HG02973 (cell line): ENCODE measurements at regions not wholly inside any gene's neighbourhood (a gene's known extent, or its start where the extent isn't known, plus 50 kb on each side); places are given as distances from the start of the nearest gene placed in this dataset.
"Not testable (repeated sequence)": the region's sequence is repeated elsewhere in the genome, so short reads cannot be mapped to it uniquely, and the experiment has no call there.

Source experiments
- ATAC-seq: cut with Tn5 transposase; IDR thresholded peaks from one replicate; pipeline ENCODE4 v1.9.1; 2021; ENCODE audit warnings: moderate library complexity; ENCODE audit not compliant: unreplicated experiment

DNA sequence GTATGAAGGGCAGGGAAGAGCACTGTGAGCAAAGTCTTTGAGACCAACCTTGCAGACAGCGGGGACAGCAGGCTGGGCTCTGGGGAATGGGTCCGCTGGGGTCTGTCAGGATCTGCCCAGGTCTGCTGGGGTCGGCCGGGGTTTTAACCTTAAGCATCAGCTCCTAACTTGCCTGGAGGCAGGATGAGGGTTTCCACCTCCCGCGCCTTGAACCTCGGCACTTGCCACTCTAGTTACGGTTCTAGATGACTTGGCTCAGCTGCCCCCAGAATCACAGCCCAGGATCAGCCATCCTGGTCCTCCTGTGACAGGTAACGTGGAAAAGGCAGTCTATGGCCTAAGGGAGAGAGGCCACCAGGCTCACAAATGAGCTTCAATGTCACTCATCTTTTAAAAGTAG lies 50.4 kb upstream of the CACUL1 start:
- no peak for ATAC-seq

DNA sequence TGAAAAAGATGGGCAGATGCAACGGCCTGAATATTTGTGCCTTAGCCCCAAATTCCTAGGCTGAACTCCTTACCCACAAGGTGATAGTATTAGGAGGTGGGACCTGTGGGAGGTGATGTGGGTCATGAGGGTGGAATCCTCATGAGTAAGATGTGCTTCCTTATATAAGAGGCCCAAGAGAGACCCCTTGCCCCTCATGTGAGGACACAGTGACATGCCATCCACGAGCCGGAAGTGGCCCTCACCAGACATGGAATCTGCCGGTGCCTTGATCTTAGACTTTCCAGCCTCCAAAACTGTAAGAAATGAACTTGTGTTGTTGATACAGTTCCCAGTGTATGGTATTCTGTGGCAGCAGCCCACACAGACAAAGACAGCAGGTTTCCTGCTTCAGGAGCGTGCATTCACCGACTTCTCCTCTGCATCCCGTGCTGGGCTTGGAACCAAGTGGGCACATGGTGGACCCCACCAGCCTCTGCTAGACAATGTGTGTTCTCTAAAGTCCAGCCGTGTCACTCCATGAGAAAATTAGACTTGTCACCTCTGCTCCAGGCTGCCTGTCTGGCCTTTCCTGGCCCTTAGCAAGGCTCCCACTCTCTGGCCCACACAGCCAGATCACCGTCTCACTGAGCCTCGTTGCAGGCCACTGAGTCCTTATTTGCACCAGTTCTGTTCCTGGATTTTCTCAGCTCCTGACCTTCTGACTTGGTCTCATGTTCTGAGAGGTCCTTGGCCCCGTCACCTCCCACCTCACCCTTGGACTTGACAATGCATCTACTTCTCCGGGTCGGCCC lies 52.9 kb upstream of the CACUL1 start:
- ATAC-seq, result no peak

DNA sequence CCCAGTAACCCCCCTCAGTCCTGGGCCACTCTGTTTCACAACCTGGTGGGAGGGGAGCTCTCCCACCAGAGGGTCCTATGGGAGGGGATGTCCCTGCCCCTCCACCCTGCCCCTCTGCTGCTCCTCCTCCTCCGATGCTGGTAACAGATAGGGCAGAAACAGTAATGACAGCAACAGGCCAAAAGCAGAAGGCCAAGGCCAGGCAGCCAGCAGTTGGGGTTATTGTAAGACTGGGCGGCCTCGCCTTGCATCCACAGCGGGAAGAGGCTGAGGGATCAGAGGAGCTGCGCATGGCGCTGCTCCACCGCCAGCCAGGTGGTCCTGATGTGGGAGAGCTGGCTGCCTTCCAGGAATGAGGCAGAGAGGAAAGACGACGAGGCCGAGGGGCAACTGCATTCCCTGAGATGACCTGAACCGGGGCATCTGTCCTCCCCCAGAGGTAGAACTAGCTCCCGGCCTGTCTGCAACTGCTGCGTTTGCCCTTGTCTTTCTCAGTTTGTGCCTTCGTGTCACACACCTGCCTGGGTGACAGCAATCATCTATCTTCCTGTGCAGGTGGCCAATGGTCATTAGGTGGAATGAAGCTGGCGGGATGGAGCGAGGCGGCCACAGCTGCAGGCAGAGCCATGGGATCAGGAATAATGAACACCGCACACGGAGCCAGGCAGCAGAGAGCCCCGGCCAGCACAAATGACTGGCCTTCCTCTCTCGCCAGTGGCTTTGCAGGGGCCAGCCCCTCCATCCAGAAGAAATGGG lies 54.0 kb upstream of the CACUL1 start:
- ATAC-seq, result no peak

DNA sequence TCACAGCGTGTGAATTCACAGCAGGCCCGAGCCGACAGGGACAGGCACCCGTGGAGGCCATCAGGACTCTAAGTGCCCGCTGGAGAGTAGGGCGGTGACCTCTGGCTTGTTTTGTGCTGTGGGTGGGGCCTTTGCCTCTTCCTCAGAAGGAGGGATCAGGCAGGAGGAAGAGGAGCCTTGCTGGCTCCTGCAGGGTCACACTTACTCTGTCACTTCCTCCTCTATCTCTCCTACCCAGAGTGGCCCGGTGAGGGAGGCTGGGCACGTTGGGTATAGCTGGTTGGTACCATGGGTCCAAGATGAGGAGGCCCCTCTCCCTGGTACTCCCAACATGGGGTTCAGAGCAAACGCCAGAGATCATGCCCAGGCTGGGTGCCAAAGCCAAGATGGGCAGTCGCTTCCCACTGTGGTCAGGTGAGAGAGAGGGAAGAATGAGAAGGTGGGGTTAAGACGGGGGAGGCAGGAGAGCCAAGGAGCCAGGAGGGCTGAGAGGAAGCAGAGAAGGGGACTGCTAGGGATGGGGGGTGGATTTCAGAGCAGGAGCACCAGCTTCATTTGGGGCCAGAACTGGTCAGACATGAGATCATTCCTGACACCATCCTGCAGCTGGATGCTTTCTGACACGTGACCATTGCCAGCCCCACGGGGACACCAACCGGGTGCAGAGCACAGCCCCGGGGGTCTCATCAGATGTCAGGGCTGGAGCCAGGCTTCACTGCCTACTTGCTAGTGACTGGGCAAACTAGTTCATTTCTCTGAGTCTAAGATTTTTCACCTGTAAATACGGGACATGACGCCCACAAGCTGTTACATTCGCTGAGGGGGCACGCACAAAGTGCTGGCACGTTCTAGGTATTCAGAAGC lies 54.8 kb upstream of the CACUL1 start:
- ATAC-seq, result no peak

DNA sequence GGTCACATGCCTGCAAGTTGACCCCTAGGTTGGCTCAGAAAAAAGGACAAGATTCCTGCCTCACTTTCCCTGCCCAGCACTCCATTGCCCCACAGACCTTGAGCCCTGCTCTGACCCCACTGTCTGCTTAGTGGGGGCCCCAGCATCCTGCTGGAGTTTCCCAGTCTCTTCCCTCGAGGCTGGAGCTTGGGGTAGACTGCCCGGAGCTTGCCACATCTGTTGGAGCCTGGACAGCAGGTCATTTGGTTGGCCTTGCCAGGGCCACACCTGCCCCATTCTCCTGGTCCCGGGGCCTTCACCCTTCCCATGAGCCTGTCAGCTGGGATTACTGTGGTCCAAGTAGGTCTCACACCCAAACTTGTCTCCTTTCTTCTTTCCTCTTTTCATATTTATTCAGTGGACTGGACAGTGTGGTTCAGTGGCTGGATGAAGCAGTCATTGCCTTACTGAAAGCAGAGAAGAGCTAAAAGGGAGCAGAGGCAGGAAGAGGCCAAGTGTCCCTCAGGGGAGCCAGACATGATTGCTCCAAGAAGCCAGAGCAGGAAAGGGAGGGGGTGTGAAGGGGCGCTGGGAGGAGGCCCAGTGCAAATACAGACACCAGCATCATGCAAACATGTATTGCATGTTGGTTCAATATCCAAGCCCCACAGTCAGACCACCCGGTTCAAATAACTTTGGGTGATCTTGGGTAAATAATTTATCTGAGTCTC lies 56.2 kb upstream of the CACUL1 start:
- ATAC-seq, result no peak

DNA sequence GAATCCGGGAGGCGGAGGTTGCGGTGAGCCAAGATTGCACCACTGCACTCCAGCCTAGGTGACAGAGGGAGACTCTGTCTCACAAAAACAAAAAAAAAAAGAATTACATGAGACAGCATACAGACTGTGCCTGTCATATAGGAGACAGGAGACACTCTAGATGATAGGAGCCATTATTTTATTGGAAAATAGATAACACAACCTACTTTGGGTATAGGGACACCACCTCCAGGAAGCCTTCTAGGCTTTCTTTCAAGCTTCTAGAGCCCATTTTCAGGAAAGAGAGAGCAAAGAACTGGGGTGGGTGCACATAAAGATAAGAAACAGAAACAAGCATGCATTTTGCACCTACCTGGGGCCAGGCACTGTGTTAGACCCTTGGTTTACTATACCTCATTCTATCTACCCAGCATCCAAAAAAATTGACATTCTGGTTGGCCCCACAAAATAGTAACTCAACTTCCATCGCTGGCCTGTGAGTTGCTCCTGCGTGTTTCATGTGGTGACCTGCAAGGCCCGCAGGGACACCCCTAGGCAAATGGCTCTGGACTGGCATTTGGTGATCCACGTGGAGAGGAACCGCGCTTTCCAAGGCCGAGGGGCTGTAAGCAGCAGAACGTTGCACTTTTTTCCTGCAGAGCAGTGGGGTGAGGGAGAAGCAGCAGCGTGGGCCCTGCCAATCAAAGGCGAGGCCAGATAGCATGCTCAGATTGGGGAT lies 57.1 kb upstream of the CACUL1 start:
- ATAC-seq, result no peak

DNA sequence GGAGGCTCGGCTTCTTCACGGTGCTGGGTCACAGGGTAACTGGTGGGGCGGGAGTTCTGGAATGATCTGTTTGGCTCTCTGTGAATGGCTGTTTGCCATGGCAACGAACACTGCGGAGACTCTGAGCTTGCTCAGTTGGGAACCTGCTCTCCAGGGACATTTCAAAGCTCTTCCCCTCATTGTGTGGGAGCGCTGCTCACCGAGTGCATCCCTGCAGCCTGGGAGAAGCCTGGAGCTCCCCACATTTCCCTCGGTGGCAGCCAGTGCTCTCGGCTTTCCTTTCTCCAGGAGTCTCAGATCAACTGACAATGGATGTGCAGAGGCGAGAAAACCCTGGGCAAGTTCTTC lies 57.6 kb upstream of the CACUL1 start:
- ATAC-seq, result no peak

DNA sequence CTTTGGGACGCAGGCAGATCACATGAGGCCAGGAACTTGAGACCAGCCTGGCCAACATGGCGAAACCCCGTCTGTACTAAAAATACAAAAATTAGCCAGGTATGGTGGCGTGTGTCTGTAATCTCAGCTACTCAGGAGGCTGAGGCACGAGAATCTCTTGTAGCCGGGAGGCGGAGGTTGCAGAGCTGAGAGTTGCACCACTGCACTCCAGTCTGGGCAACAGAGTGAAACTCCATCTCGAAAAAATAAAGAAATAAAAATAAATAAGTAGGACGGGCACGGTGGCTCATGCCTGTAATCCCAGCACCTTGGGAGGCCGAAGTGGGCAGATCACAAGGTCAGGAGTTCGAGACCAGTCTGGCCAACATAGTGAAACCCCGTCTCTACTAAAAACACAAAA lies 58.2 kb upstream of the CACUL1 start:
- ATAC-seq, result not testable (repeated sequence)

DNA sequence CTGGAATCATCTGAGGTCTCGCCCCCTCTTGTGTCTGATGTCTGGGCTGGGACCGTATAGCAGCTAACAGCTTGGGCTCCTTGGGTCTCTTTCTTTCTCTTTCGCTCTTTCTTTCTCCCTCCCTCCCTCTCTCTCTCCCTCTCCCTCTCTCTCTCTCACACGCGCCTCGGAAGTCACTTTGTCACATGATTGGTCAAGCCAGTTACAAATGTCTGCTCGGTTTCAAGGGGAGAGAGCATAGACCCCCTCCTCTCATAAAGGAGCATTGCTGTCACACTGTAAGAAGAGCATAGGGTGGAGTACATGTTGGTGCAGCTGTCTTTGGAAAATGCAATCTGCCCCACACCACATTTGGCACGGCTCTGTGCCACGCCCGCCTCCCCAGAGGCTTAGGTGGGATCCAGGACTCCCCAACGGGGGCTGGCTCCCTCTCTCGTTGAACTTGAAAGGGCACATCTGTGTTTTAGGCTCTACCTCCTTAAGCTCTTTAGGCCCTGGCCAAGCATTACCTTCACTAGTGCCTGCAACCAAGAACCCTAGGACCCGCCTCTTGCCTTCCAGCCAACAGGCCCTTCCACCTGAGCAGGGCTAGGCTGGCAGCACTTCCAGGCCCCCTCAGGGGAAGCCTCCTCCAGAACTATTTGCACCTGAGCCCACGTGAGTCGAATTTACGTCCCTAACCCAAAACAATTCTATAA lies 61.9 kb upstream of the CACUL1 start:
- no peak for ATAC-seq

DNA sequence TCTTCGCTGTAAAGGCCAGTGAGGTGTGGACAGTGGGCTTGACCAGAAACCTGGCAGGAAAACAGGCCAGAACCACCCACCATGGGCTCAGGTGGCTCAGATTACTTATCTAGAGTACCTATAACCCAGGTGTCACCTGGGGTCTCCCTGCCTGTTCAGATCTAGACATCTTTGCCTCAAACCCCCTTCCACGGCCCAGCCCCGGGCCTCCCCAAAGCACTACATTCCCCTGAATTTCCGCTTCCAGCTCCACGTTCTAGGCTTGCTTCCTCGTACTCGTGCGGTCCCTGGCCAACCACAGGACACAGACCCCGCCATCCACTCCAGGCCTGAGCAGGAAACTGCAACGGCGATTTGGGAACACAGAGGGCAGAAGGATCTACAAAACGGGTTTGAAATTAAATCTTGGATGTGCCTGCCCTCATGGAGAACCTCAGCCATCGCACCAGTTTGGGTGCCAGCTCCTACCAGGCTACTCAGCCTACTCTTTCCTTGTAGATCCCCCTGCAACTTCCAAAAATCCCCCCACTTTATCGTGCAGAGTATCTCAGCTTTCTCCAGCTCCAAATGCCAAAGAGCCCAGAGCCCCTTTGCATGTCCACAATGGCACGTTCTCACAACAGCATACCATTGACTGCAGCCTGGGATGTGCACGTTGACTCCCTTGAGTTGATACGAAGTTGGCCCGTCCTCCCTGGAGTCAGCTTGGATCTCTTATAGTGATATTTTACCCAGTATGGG lies 62.7 kb upstream of the CACUL1 start:
- no peak for ATAC-seq

DNA sequence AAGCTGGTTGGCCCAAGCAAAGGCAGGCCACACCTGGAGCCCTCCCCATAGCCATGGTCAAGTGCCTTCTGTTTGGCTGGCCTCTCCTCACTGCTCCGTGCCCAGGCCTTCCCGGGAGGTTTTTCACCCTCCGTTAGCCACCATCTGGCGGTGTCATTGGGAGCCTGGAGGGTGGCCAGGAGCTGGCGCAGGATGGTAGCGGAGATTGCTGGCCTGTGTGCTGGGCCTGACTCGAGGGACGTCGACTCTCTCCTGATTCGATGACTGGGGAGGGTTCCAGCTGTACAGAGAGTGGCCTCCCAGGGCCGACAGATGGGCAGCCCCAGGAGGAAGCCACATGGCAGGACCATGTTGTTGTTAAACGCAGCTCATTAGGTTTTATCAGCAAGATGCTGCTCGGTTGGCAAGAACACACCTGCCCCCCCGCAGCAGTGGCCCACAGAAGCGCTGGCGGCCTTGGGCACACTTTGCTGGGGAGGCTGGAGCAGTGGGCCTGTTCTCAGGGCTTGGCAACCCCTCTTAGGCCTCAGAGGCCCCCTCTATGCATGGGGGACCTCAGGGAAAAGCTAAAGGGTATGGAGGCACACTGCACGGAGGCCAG lies 64.0 kb upstream of the CACUL1 start:
- no peak for ATAC-seq

DNA sequence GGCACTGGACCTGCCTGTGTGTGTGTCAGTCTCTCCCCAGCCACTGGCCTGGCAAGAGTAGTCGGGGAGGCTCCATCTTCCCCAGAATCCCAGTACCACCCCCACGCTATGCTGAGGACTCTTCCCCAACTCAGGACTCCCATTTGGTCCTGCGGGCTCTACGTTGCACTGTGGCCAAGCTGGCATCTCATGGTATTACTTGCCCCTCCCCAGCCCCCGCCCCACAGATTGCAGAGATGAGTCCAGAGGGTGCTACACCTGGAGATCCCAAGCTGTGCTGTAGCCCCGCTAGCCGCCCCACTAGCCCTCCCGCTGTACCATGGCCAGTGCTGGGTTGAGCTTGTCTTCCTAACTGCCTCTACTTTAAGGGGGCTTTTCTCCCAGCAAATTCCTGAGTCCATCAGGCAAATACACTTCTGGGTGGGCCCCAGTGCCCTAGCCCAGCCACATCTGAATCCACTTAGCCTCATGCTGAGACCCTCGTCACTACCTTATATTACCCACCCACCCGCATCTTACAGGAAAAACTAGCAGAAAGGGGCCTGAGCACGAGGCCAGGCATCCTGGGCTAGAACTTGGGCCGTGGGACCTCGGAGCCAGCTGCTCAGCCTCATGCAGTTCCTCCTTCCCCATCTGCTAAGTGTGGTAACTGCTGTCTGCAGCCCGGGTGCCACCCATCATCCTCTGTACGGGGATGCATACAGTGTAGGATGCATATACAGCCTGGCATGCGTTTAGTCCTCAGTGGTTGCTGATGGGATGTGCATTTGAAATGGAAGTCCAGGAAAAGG lies 65.8 kb upstream of the CACUL1 start:
- no peak for ATAC-seq

DNA sequence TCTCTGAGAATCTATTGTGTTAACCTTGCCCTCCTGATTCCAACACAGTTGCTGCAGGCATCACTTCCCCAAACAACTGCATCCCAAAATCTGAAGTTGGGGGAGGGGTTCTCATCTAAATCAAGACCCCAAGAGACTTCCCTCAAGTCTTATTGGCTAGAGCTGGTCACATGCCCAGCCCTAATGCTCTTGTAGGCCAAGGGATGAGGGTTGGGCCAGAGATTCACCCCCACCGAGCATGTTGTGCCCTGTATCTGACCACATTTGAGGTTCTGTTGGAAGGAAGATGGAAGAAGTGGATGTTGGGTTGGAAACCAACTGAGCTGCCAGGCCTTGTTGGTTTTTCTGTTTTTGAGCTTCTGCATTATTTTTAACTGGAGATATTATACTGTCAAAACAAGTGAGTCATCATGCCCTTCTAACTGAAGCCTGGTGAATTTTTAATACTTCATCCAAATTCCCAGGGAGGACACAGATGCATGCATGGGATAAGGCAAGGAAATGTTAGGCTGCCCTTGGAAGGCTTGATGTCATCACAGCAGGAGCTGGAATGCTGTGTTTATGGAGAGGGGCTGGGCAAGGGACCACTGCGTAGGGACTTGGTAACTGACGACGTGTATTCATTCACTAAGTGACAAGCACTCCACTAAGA lies 68.6 kb upstream of the CACUL1 start:
- no peak for ATAC-seq

DNA sequence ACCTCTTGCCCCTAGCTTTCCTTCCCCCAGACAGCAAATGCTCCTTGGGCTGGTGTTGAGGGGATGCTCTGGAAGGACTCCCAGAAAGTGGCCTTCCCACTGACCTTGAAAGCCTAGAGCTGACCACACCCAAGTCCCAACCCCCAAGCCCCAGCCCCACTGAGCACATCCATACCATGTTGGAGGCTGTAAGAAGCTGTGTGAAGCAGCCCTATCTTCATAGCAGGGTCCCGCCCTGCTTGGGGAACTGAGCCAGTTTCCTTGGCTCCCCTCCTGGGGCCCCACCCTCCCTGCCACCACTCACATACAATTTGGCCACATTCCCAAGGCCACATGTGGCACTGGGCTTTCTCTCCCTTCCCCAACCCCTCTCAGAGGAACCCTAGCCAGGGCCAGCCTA lies 72.3 kb upstream of the CACUL1 start:
- ATAC-seq, result no peak

DNA sequence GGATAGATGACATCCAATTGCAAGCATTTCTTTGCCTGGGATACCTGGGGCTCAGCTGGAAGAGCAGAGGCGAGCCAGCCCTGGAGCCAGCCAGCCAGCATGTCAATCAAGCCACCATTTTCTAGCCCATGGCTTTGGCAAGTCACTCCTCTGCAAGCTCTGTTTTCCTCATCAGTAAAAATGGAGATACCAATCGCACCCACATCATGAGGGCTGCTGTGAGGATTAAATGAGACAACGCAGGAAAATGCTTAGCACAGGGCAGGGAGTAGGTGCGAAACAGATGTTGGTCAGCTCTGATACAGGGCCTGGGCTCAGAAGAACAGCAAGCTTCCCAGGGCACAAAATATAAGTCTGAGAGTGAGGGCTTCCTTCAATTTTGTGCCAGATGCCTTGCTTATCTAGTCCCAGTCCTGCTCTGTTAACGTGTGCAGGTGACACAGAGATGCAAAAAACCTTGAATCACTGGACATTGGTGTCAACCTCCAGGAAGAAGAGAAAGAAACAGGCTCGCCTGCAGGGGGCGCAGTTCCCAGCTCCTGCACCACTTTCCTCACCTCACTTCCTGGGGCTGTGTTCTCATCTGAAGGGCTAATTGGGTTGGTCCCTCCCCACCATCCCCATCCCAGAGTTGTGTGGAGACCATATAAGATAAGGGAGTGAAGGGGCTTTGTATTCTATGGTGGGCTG lies 72.8 kb upstream of the CACUL1 start:
- no peak for ATAC-seq

DNA sequence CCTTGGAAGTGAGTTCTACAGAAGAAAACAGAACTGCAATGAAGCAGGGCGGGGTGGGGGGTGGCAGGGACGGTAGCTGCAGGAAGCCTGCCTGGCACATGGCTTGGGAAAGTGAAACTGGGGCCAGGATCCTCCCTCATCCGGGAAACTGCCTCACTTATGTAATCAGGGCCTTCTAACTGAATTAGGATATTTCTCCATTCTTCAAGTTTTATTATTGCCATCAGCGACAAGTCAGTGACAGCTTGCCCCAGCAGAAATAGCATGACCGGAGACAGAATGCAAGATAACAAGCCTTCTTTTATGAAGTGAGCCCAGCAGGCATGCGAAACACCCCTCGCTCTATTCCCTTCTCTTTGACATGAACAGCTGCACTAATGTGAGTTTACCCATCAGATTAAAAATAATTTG lies 77.5 kb upstream of the CACUL1 start:
- ATAC-seq, result no peak

DNA sequence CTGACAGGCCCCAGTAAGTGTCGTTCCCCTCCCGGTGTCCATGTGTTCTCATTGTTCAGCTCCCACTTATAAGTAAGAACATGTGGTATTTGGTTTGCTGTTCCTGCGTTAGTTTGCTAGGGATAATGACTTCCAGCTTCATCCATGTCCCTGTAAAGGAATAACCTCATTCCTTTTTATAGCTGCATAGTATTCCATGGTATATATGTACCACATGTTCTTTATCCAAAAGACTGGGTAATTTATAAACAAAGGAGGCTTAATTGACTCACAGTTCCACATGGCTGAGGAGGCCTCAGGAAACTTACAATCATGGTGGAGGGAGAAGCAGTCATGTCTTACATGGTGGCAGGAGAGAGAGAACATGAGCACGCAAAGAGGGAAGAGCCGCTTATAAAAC lies 79.6 kb upstream of the CACUL1 start:
- not testable (repeated sequence) for ATAC-seq
